H1 (cell line): ENCODE measurements at regions not wholly inside any gene's neighbourhood (a gene's known extent, or its start where the extent isn't known, plus 50 kb on each side); places are given as distances from the start of the nearest gene placed in this dataset.

Experiments used
- CREB1 ChIP-seq: IDR thresholded peaks from 2 replicates; pipeline ENCODE4 v1.6.1; 2012; ENCODE audit warnings: inconsistent platforms
- MAX ChIP-seq: IDR thresholded peaks from 2 replicates; pipeline ENCODE4 v1.6.1; 2012; ENCODE audit warnings: inconsistent platforms
- RNF2 ChIP-seq: fragments of 200-900, 300-1000 bp; sonication (generic); IDR thresholded peaks from 2 replicates; pipeline ENCODE4 v1.7.1; 2016; ENCODE audit warnings: borderline replicate concordance, low read depth, mild to moderate bottlenecking, antibody characterized with exemption, low read length; ENCODE audit not compliant: poor library complexity, severe bottlenecking; ENCODE audit errors: missing control alignments
- YY1 ChIP-seq: IDR thresholded peaks from 2 replicates; pipeline ENCODE4 v1.6.1; 2011; ENCODE audit warnings: low read depth, mild to moderate bottlenecking, low read length

DNA sequence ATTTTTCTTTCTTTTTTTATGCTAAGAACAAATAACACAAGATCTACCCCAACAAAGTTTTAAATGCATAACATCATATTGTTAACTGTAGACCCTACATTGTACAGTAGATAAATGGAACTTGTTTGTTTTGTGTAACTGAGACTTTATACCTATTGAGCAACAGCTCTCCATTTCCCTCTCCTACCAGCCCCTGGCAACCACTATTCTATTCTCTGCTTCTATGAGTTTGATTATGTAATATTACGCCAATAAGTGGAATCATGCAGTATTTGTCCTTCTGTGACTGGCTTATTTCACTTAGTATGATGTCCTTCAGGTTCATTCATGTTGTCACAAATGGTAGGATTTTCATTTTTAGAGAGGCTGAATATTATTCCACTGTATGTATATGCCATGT, 308.2 kb upstream of the PRR16 start (continued):
- no peak for TF ChIP-seq CREB1
- TF ChIP-seq YY1: no peak
- TF ChIP-seq MAX: no peak
- TF ChIP-seq RNF2: no peak
